DND-41 (cell line): ENCODE measurements at regions not wholly inside any gene's neighbourhood (a gene's known extent, or its start where the extent isn't known, plus 50 kb on each side); places are given as distances from the start of the nearest gene placed in this dataset.

Experiments used
- ATAC-seq: fragments of 200-7000 bp; cut with Tn5 transposase; 3 replicates; pipeline ENCODE4 v1.9.1; 2021; ENCODE audit warnings: low read depth; ENCODE audit not compliant: insufficient read depth
- DNase-seq: peaks from one replicate; pipeline ENCODE4 v3.0.0-alpha.2; 2020
- H2AFZ ChIP-seq: 2 replicates; pipeline ENCODE4 v1.6.0; 2012; ENCODE audit warnings: low read depth, low read length
- H3K27ac ChIP-seq: 2 replicates; pipeline ENCODE4 v1.5.1; 2012; ENCODE audit warnings: low read length, inconsistent platforms
- H3K27me3 ChIP-seq: fragments of 200-600 bp; sonication (generic); 2 replicates; pipeline ENCODE4 v1.6.0; 2012; ENCODE audit warnings: low read length, mild to moderate bottlenecking, inconsistent platforms; ENCODE audit not compliant: insufficient read depth, poor library complexity
- H3K36me3 ChIP-seq: 2 replicates; pipeline ENCODE4 v1.5.1; 2012; ENCODE audit warnings: low read length, inconsistent platforms; ENCODE audit not compliant: insufficient read depth
- H3K4me1 ChIP-seq: 2 replicates; pipeline ENCODE4 v1.5.1; 2012; ENCODE audit warnings: mild to moderate bottlenecking, low read length; ENCODE audit not compliant: insufficient read depth
- H3K4me2 ChIP-seq: 2 replicates; pipeline ENCODE4 v1.6.0; 2012; ENCODE audit warnings: mild to moderate bottlenecking, moderate library complexity, low read length, inconsistent platforms; ENCODE audit not compliant: insufficient read depth
- H3K4me3 ChIP-seq, 2 experiments: fragments of 200-600 bp in 1 of 2; shearing (Covaris generic) in 1 of 2; 2 replicates each; pipeline ENCODE4 v1.5.1; 2012 to 2016; ENCODE audit warnings: inconsistent platforms in 2 of 2, low read length in 2 of 2, mild to moderate bottlenecking in 2 of 2, low read depth in 1 of 2, moderate library complexity in 1 of 2
- H3K79me2 ChIP-seq: 2 replicates; pipeline ENCODE4 v1.6.0; 2012; ENCODE audit warnings: low read length, inconsistent platforms; ENCODE audit not compliant: insufficient read depth
- H3K9ac ChIP-seq: 2 replicates; pipeline ENCODE4 v1.6.0; 2012; ENCODE audit warnings: low read depth, mild to moderate bottlenecking, inconsistent platforms, low read length, moderate library complexity
- H3K9me3 ChIP-seq: 2 replicates; pipeline ENCODE4 v1.5.1; 2012; ENCODE audit warnings: low read length, moderate library complexity, mild to moderate bottlenecking, inconsistent platforms; ENCODE audit not compliant: insufficient read depth, severe bottlenecking
- H4K20me1 ChIP-seq: 2 replicates; pipeline ENCODE4 v1.6.0; 2012; ENCODE audit warnings: low read length; ENCODE audit not compliant: insufficient read depth
- CTCF ChIP-seq: IDR thresholded peaks from 2 replicates; pipeline ENCODE4 v1.5.1; 2012; ENCODE audit warnings: borderline replicate concordance, low read length, moderate library complexity, mild to moderate bottlenecking; ENCODE audit not compliant: poor library complexity, severe bottlenecking; ENCODE audit errors: extremely low read depth
- EZH2 ChIP-seq: IDR thresholded peaks from 3 replicates; pipeline ENCODE4 v1.6.1; 2012; ENCODE audit warnings: borderline replicate concordance, low read depth, mild to moderate bottlenecking, moderate library complexity, low read length, inconsistent platforms; ENCODE audit not compliant: severe bottlenecking

GRCh38 chr20:60167812-60168211 is 209.6 kb downstream of the CDH26 start:
- Histone ChIP-seq H3K4me2 (no peak overlapping the region), H3K9me3 (no peaks in the 10 kb centered on the region), H4K20me1 (no peaks in the 10 kb centered on the region), H3K36me3 (peaks cover 43% of the 10 kb centered on the region), H3K27me3 (no peaks in the 10 kb centered on the region), H3K9ac (no peak overlapping the region), H3K79me2 (peaks cover 4% of the 10 kb centered on the region; the same call in 1 of the 2 replicates), H3K4me1 (peaks cover 13% of the 10 kb centered on the region), H3K27ac (no peak overlapping the region), H2AFZ (no peak overlapping the region), H3K4me3 (no peak overlapping the region)
- DNase-seq (no peak), ATAC-seq (no peak)
- TF ChIP-seq EZH2 (no peak), CTCF (no peak)

- no peak for DNase-seq
- Histone ChIP-seq H3K9ac (no peak overlapping the region), H3K27me3 (no peaks in the 10 kb centered on the region), H3K79me2 (peaks cover 4% of the 10 kb centered on the region; the same call in 1 of the 2 replicates), H3K36me3 (peaks cover 40% of the 10 kb centered on the region), H3K27ac (no peak overlapping the region), H3K4me1 (peaks cover 13% of the 10 kb centered on the region), H4K20me1 (no peaks in the 10 kb centered on the region), H3K9me3 (no peaks in the 10 kb centered on the region), H3K4me3 (no peak overlapping the region), H3K4me2 (no peak overlapping the region), H2AFZ (no peak overlapping the region)
- no peak for ATAC-seq
- no peak for TF ChIP-seq CTCF
Observed at GRCh38 chr20:60168963-60169362, 210.7 kb downstream of the CDH26 start.

- no peak for TF ChIP-seq CTCF
- no peak for TF ChIP-seq EZH2
- Histone ChIP-seq H3K9me3 (no peaks in the 10 kb centered on the region), H2AFZ (no peak overlapping the region), H3K4me2 (no peak overlapping the region), H3K36me3 (peaks cover 37% of the 10 kb centered on the region), H3K27ac (peak overlapping the region; percentile 1; the same call in 1 of the 2 replicates), H3K27me3 (no peaks in the 10 kb centered on the region), H4K20me1 (no peaks in the 10 kb centered on the region), H3K4me3 (no peak overlapping the region), H3K4me1 (peaks cover 13% of the 10 kb centered on the region), H3K9ac (no peak overlapping the region), H3K79me2 (peaks cover 4% of the 10 kb centered on the region; the same call in 1 of the 2 replicates)
- no peak for ATAC-seq
- DNase-seq, result no peak
Observed at GRCh38 chr20:60170116-60170515, 211.9 kb downstream of the CDH26 start.

GRCh38 chr20:60171313-60171712 is 213.1 kb downstream of the CDH26 start:
- peaks cover 37% of the 10 kb centered on the region for H3K36me3 ChIP-seq
- H3K79me2 ChIP-seq, result peaks cover 4% of the 10 kb centered on the region; the same call in 1 of the 2 replicates
- H3K9me3 ChIP-seq, result no peaks in the 10 kb centered on the region
- no peak overlapping the region for H2AFZ ChIP-seq
- H3K27me3 ChIP-seq, result no peaks in the 10 kb centered on the region
- TF ChIP-seq CTCF (no peak), EZH2 (no peak)
- DNase-seq, result no peak
- H3K27ac ChIP-seq, result no peak overlapping the region
- H3K4me3 ChIP-seq, result no peak overlapping the region
- H3K4me1 ChIP-seq, result peaks cover 13% of the 10 kb centered on the region
- H3K4me2 ChIP-seq, result no peak overlapping the region
- no peaks in the 10 kb centered on the region for H4K20me1 ChIP-seq
- no peak for ATAC-seq
- H3K9ac ChIP-seq, result no peak overlapping the region
